ENCODE measurements at regions not wholly inside any gene's neighbourhood (a gene's known extent, or its start where the extent isn't known, plus 50 kb on each side); places are given as distances from the start of the nearest gene placed in this dataset.

GRCh38 chr2:71906357-71906973 lies 241.2 kb downstream of the CYP26B1 start:
- Histone ChIP-seq H2AFZ (ENCODE audit: low read depth) (no peak overlapping the region), H3K4me1 (ENCODE audit: control insufficient read depth in 1 of 2, insufficient read depth in 2 of 2, low read depth in 1 of 2, low read length in 1 of 2) (peaks cover 0 to 5% of the 10 kb centered on the region in 2 experiments; a peak in 1 of 4 replicates), H3K36me3 (replicated peaks in 1 of 2; ENCODE audit: control insufficient read depth in 1 of 2, insufficient read depth in 2 of 2, low read length in 1 of 2) (no peaks in the 10 kb centered on the region), H3K79me2 (ENCODE audit: insufficient read depth) (no peaks in the 10 kb centered on the region), H3F3A (replicated peaks; ENCODE audit: insufficient read depth) (no peaks in the 10 kb centered on the region), H3K9me3 (peaks cover 24% of the 10 kb centered on the region; the same call in 1 of the 2 replicates), H3K27ac (ENCODE audit: low read depth in 2 of 2, low read length in 1 of 2) (no peak overlapping the region), H3K9me2 (no peaks in the 10 kb centered on the region), H3K9ac (no peak overlapping the region), H3K4me2 (no peak overlapping the region), H3K4me3 (ENCODE audit: low read depth in 2 of 2, low read length in 1 of 2) (no peak overlapping the region), H3K27me3 (ENCODE audit: insufficient read depth) (no peaks in the 10 kb centered on the region), H4K20me1 (ENCODE audit: insufficient read depth) (no peaks in the 10 kb centered on the region)
- 46% methylated on average over 2 of the region's 2 CpGs for WGBS (ENCODE audit: low lambda C conversion rate)
- TF ChIP-seq TCF12 (IDR thresholded peaks at IDR 0.05) (no peak), TEAD4 (IDR thresholded peaks at IDR 0.05; ENCODE audit: borderline replicate concordance, insufficient read depth) (no peak), REST (IDR thresholded peaks at IDR 0.05; ENCODE audit: low read depth, low read length) (no peak), USF2 (IDR thresholded peaks at IDR 0.05; ENCODE audit: borderline replicate concordance, low read depth, low read length) (no peak), CTCF (IDR thresholded peaks at IDR 0.05) (no peak), IRF3 (IDR thresholded peaks at IDR 0.05; ENCODE audit: low read depth, low read length) (no peak), ELF1 (IDR thresholded peaks at IDR 0.05) (no peak), TAF1 (IDR thresholded peaks at IDR 0.05; ENCODE audit: borderline replicate concordance, low read depth, low read length) (no peak), FOXJ3 (CRISPR knock-in tag; IDR thresholded peaks at IDR 0.05) (no peak), NFIC (IDR thresholded peaks at IDR 0.05; ENCODE audit: borderline replicate concordance) (no peak), EP300 (IDR thresholded peaks at IDR 0.05; ENCODE audit: borderline replicate concordance in 1 of 2, low read depth in 1 of 2, low read length in 1 of 2) (no peak), RCOR1 (IDR thresholded peaks at IDR 0.05; ENCODE audit: low read length) (no peak), CHD2 (IDR thresholded peaks at IDR 0.05; ENCODE audit: low read length, partially characterized antibody) (no peak)
- ChIA-PET CTCF (interaction anchor here (1.5 kb wide), 1 partner anchor 18 kb away, joined by 7 read pairs; no protein-coding TSS in a partner anchor), POLR2A (no interaction called here)
- DNase-seq = no peak

Data from SK-N-SH (cell line).